HG02852 (cell line): ENCODE measurements at regions not wholly inside any gene's neighbourhood (a gene's known extent, or its start where the extent isn't known, plus 50 kb on each side); places are given as distances from the start of the nearest gene placed in this dataset.

ENCODE experiments used
- ATAC-seq: cut with Tn5 transposase; IDR thresholded peaks from one replicate; pipeline ENCODE4 v1.9.1; 2021; ENCODE audit warnings: mild to moderate bottlenecking, moderate library complexity; ENCODE audit not compliant: unreplicated experiment

GRCh38 chr16:18060351-18060750 lies 276.2 kb downstream of the NPIPA8 start:
- ATAC-seq, result no peak

GRCh38 chr16:18059577-18059976 lies 277.0 kb downstream of the NPIPA8 start:
- ATAC-seq, result no peak

GRCh38 chr16:18059089-18059488 lies 277.4 kb downstream of the NPIPA8 start:
- ATAC-seq, result no peak

- ATAC-seq, result no peak
These were observed 281.1 kb downstream of the NPIPA8 start for GRCh38 chr16:18055411-18055916.

- no peak for ATAC-seq
These were observed 285.8 kb downstream of the NPIPA8 start for GRCh38 chr16:18050777-18051176.

GRCh38 chr16:18050234-18050633 lies 286.3 kb downstream of the NPIPA8 start:
- no peak for ATAC-seq

- no peak for ATAC-seq
These were observed 286.9 kb downstream of the NPIPA8 start for GRCh38 chr16:18049547-18050133.

GRCh38 chr16:18048853-18049546 lies 287.5 kb downstream of the NPIPA8 start:
- ATAC-seq, result no peak

- ATAC-seq, result no peak
These were observed 288.8 kb downstream of the NPIPA8 start for GRCh38 chr16:18047761-18048160.

- ATAC-seq, result no peak
These were observed 291.2 kb downstream of the NPIPA8 start for GRCh38 chr16:18045356-18045755.

GRCh38 chr16:18041864-18042834 lies 294.4 kb downstream of the NPIPA8 start:
- no peak for ATAC-seq

GRCh38 chr16:18039931-18040330 lies 296.6 kb downstream of the NPIPA8 start:
- ATAC-seq, result no peak

- no peak for ATAC-seq
These were observed 299.5 kb downstream of the NPIPA8 start for GRCh38 chr16:18037051-18037450.

GRCh38 chr16:18024611-18025010 lies 311.9 kb downstream of the NPIPA8 start:
- ATAC-seq, result no peak

GRCh38 chr16:18018376-18018775 lies 318.2 kb downstream of the NPIPA8 start:
- no peak for ATAC-seq

- ATAC-seq, result no peak
These were observed 322.7 kb downstream of the NPIPA8 start for GRCh38 chr16:18013863-18014262.

- ATAC-seq, result no peak
These were observed 328.2 kb downstream of the NPIPA8 start for GRCh38 chr16:18008356-18008755.

GRCh38 chr16:18003033-18003432 lies 333.5 kb downstream of the NPIPA8 start:
- no peak for ATAC-seq

- no peak for ATAC-seq
These were observed 337.5 kb downstream of the NPIPA8 start for GRCh38 chr16:17998996-17999395.

- no peak for ATAC-seq
These were observed 338.0 kb downstream of the NPIPA8 start for GRCh38 chr16:17998550-17998949.

- no peak for ATAC-seq
These were observed 342.5 kb downstream of the NPIPA8 start for GRCh38 chr16:17994027-17994426.
